ENCODE measurements at regions not wholly inside any gene's neighbourhood (a gene's known extent, or its start where the extent isn't known, plus 50 kb on each side); places are given as distances from the start of the nearest gene placed in this dataset.

- Histone ChIP-seq H3K27me3 (ENCODE audit: control insufficient read depth, insufficient read depth, low read length) (no peaks in the 10 kb centered on the region), H3K4me3 (ENCODE audit: low read depth, low read length) (no peak overlapping the region), H3K36me3 (ENCODE audit: control insufficient read depth, insufficient read depth, low read length) (no peaks in the 10 kb centered on the region)
- no peak for DNase-seq (ENCODE audit: low read depth)
- TF ChIP-seq CTCF (IDR thresholded peaks at IDR 0.05; ENCODE audit: insufficient read depth, low read length, severe bottlenecking), result no peak
- no peak for FAIRE-seq
Measured at GRCh38 chr2:166677996-166678395, 183.9 kb upstream of the SCN7A start.

GRCh38 chr2:166676716-166677115 is 182.7 kb upstream of the SCN7A start:
- DNase-seq (ENCODE audit: low read depth) (no peak), FAIRE-seq (no peak)
- TF ChIP-seq CTCF (IDR thresholded peaks at IDR 0.05; ENCODE audit: insufficient read depth, low read length, severe bottlenecking), result no peak
- Histone ChIP-seq H3K27me3 (ENCODE audit: control insufficient read depth, insufficient read depth, low read length) (no peaks in the 10 kb centered on the region), H3K4me3 (ENCODE audit: low read depth, low read length) (no peak overlapping the region), H3K36me3 (ENCODE audit: control insufficient read depth, insufficient read depth, low read length) (no peaks in the 10 kb centered on the region)

- no peak for TF ChIP-seq CTCF (IDR thresholded peaks at IDR 0.05; ENCODE audit: insufficient read depth, low read length, severe bottlenecking)
- Histone ChIP-seq H3K27me3 (ENCODE audit: control insufficient read depth, insufficient read depth, low read length) (no peaks in the 10 kb centered on the region), H3K36me3 (ENCODE audit: control insufficient read depth, insufficient read depth, low read length) (no peaks in the 10 kb centered on the region), H3K4me3 (ENCODE audit: low read depth, low read length) (no peak overlapping the region)
- no peak for FAIRE-seq
- DNase-seq (ENCODE audit: low read depth), result no peak
Measured at GRCh38 chr2:166675553-166675952, 181.5 kb upstream of the SCN7A start.

GRCh38 chr2:166673986-166674385 is 179.9 kb upstream of the SCN7A start:
- FAIRE-seq, result no peak

GRCh38 chr2:166671801-166672200 is 177.8 kb upstream of the SCN7A start:
- TF ChIP-seq CTCF (IDR thresholded peaks at IDR 0.05; ENCODE audit: insufficient read depth, low read length, severe bottlenecking), result no peak
- H3K27me3 ChIP-seq (ENCODE audit: control insufficient read depth, insufficient read depth, low read length), result no peaks in the 10 kb centered on the region
- DNase-seq (ENCODE audit: low read depth) (no peak), FAIRE-seq (no peak)
- no peak overlapping the region for H3K4me3 ChIP-seq (ENCODE audit: low read depth, low read length)
- no peaks in the 10 kb centered on the region for H3K36me3 ChIP-seq (ENCODE audit: control insufficient read depth, insufficient read depth, low read length)

More at GRCh38 chr2:166673986-166674385, 179.9 kb upstream of the SCN7A start:
- no peak for TF ChIP-seq CTCF (IDR thresholded peaks at IDR 0.05; ENCODE audit: insufficient read depth, low read length, severe bottlenecking)
- no peak for DNase-seq (ENCODE audit: low read depth)
- Histone ChIP-seq H3K4me3 (ENCODE audit: low read depth, low read length) (no peak overlapping the region), H3K27me3 (ENCODE audit: control insufficient read depth, insufficient read depth, low read length) (no peaks in the 10 kb centered on the region), H3K36me3 (ENCODE audit: control insufficient read depth, insufficient read depth, low read length) (no peaks in the 10 kb centered on the region)

GRCh38 chr2:166671235-166671634 is 177.2 kb upstream of the SCN7A start:
- no peaks in the 10 kb centered on the region for H3K27me3 ChIP-seq (ENCODE audit: control insufficient read depth, insufficient read depth, low read length)
- FAIRE-seq, result no peak
- no peak overlapping the region for H3K4me3 ChIP-seq (ENCODE audit: low read depth, low read length)
- TF ChIP-seq CTCF (IDR thresholded peaks at IDR 0.05; ENCODE audit: insufficient read depth, low read length, severe bottlenecking), result no peak
- H3K36me3 ChIP-seq (ENCODE audit: control insufficient read depth, insufficient read depth, low read length), result no peaks in the 10 kb centered on the region
- no peak for DNase-seq (ENCODE audit: low read depth)
